Dermis blood vessel endothelial cell (primary cell): ENCODE measurements at regions not wholly inside any gene's neighbourhood (a gene's known extent, or its start where the extent isn't known, plus 50 kb on each side); places are given as distances from the start of the nearest gene placed in this dataset.

Experiments used
- DNase-seq: peaks from one replicate; pipeline ENCODE4 v3.0.0; 2010

- no peak for DNase-seq
Observed at GRCh38 chr4:19774690-19775256, 476.9 kb upstream of the SLIT2 start.

- DNase-seq = no peak
Observed at GRCh38 chr4:19772581-19772980, 479.1 kb upstream of the SLIT2 start.

- no peak for DNase-seq
Observed at GRCh38 chr4:19756661-19757060, 495.0 kb upstream of the SLIT2 start.

GRCh38 chr4:19752599-19752998, 499.1 kb upstream of the SLIT2 start:
- no peak for DNase-seq

GRCh38 chr4:19748519-19749479, 502.9 kb upstream of the SLIT2 start:
- no peak for DNase-seq

- no peak for DNase-seq
Observed at GRCh38 chr4:19746377-19746776, 505.3 kb upstream of the SLIT2 start.

- DNase-seq = no peak
Observed at GRCh38 chr4:19743115-19743638, 508.5 kb upstream of the SLIT2 start.

GRCh38 chr4:19739101-19739651, 512.5 kb upstream of the SLIT2 start:
- peak; percentile 85 for DNase-seq

- DNase-seq = peak; percentile 23
Observed at GRCh38 chr4:19736968-19737756, 514.5 kb upstream of the SLIT2 start.

GRCh38 chr4:19735012-19735411, 516.7 kb upstream of the SLIT2 start:
- no peak for DNase-seq

- DNase-seq = peak; percentile 65
Observed at GRCh38 chr4:19729886-19730651, 521.6 kb upstream of the SLIT2 start.

- no peak for DNase-seq
Observed at GRCh38 chr4:19728773-19729172, 522.9 kb upstream of the SLIT2 start.

GRCh38 chr4:19727141-19727540, 524.6 kb upstream of the SLIT2 start:
- no peak for DNase-seq

- no peak for DNase-seq
Observed at GRCh38 chr4:19725130-19725529, 526.6 kb upstream of the SLIT2 start.

- DNase-seq = peak; percentile 58
Observed at GRCh38 chr4:19722404-19722803, 529.3 kb upstream of the SLIT2 start.

- DNase-seq = no peak
Observed at GRCh38 chr4:19721587-19721986, 530.1 kb upstream of the SLIT2 start.

GRCh38 chr4:19720610-19721009, 531.1 kb upstream of the SLIT2 start:
- DNase-seq = no peak

GRCh38 chr4:19720190-19720589, 531.5 kb upstream of the SLIT2 start:
- no peak for DNase-seq

- DNase-seq = peak; percentile 25
Observed at GRCh38 chr4:19711871-19712270, 539.8 kb upstream of the SLIT2 start.

GRCh38 chr4:19707876-19708275, 543.8 kb upstream of the SLIT2 start:
- no peak for DNase-seq

- no peak for DNase-seq
Observed at GRCh38 chr4:19703391-19703790, 548.3 kb upstream of the SLIT2 start.

GRCh38 chr4:19700992-19701391, 550.7 kb upstream of the SLIT2 start:
- peak; percentile 11 for DNase-seq
